B cell (primary cell): ENCODE measurements at regions not wholly inside any gene's neighbourhood (a gene's known extent, or its start where the extent isn't known, plus 50 kb on each side); places are given as distances from the start of the nearest gene placed in this dataset.

Experiments used
- CTCF ChIP-seq: fragments of 200-600 bp; IDR thresholded peaks from one replicate; pipeline ENCODE4 v1.8.0; 2022; ENCODE audit warnings: antibody characterized with exemption, mild to moderate bottlenecking
- EZH2 ChIP-seq: IDR thresholded peaks from 2 replicates; pipeline ENCODE4 v1.6.1; 2012; ENCODE audit warnings: borderline replicate concordance, low read depth, mild to moderate bottlenecking, moderate library complexity, low read length; ENCODE audit not compliant: insufficient read depth, poor library complexity, severe bottlenecking

- TF ChIP-seq CTCF, result no peak
- TF ChIP-seq EZH2, result no peak
Observed at GRCh38 chr7:94161476-94161875, 157.3 kb upstream of the BET1 start.
